Transverse colon (tissue), 4 donors: ENCODE measurements at regions not wholly inside any gene's neighbourhood (a gene's known extent, or its start where the extent isn't known, plus 50 kb on each side); places are given as distances from the start of the nearest gene placed in this dataset.

Source experiments
- DNase-seq: peaks from one replicate; pipeline ENCODE4 v3.0.0-alpha.2; 2019
- H3K27ac ChIP-seq, 4 donors: fragments of 200-600 bp; sonication (generic); 2 replicates each; pipeline ENCODE4 v1.5.1; 2016 to 2018; ENCODE audit warnings: inconsistent platforms in 4 of 4
- H3K27me3 ChIP-seq: fragments of 200-600 bp; sonication (generic); 2 replicates; pipeline ENCODE4 v1.5.1; 2017; ENCODE audit warnings: inconsistent platforms
- H3K36me3 ChIP-seq, 4 donors: fragments of 200-600 bp; sonication (generic); 2 replicates each; pipeline ENCODE4 v1.5.1; 2017 to 2019; ENCODE audit warnings: inconsistent platforms in 4 of 4
- H3K4me1 ChIP-seq, 4 donors: fragments of 200-600 bp; sonication (generic); 2 replicates each; pipeline ENCODE4 v1.5.1; 2017 to 2020; ENCODE audit warnings: inconsistent platforms in 4 of 4
- H3K4me3 ChIP-seq, 4 donors: fragments of 200-600 bp; sonication (generic); 1 replicate in 1 of 4; 2 replicates in 3 of 4; pipeline versions ENCODE4 v1.5.1 to v1.6.1; 2017 to 2019; ENCODE audit warnings: inconsistent platforms in 4 of 4
- H3K9me3 ChIP-seq, 2 donors: fragments of 200-600 bp; sonication (generic); 2 replicates each; pipeline ENCODE4 v1.5.1; 2017 to 2019; ENCODE audit warnings: inconsistent platforms in 2 of 2
- EP300 ChIP-seq: sonication (generic); formaldehyde crosslinking; IDR thresholded peaks from one replicate; pipeline ENCODE4 v1.6.1; 2017; ENCODE audit warnings: antibody characterized with exemption, low read depth
- POLR2A ChIP-seq: fragments of 450-650 bp; IDR thresholded peaks from one replicate; pipeline ENCODE4 v1.6.1; 2016; ENCODE audit warnings: antibody characterized with exemption, mild to moderate bottlenecking, moderate library complexity
- POLR2AphosphoS5 ChIP-seq, 3 donors: sonication (generic); formaldehyde crosslinking; IDR thresholded peaks; one replicate each; pipeline ENCODE4 v1.6.1; 2016; ENCODE audit warnings: antibody characterized with exemption in 3 of 3
- WGBS, 2 donors: methylation state at CpG; one replicate each; pipeline ENCODE4 v1.1.5; 2018; ENCODE audit warnings: low coverage in 1 of 2; 5-methylcytosine and 5-hydroxymethylcytosine counted together
- in situ Hi-C, 4 donors: fragments of 200-750 bp; cut with MboI; loops; one replicate each; pipeline versions ENCODE4 v1.15.0 to v1.15.1; 2017; ENCODE audit warnings: low sequenced_read_pairs in 3 of 4, low pct_ligation_motif_present in 1 of 4, low pct_unique_long_range_greater_than_20kb in 1 of 4
- intact Hi-C: fragments of 100-400 bp; cut with DNase I; formaldehyde crosslinking; loops from one replicate; pipeline ENCODE4 v1.15.1; 2023; ENCODE audit warnings: low total_unique reads
- TF ChIP-seq, protein P1 (sequence below), 5 experiments: fragments of 200-600 bp in 3 of 5; fragments of 450-650 bp in 2 of 5; sonication (generic) in 3 of 5; IDR thresholded peaks; 1 replicate in 2 of 5; 2 replicates in 3 of 5; pipeline ENCODE4 v1.5.1; 2016 to 2017; ENCODE audit warnings: antibody characterized with exemption in 5 of 5, inconsistent platforms in 3 of 5, mild to moderate bottlenecking in 2 of 5, moderate library complexity in 1 of 5

DNA sequence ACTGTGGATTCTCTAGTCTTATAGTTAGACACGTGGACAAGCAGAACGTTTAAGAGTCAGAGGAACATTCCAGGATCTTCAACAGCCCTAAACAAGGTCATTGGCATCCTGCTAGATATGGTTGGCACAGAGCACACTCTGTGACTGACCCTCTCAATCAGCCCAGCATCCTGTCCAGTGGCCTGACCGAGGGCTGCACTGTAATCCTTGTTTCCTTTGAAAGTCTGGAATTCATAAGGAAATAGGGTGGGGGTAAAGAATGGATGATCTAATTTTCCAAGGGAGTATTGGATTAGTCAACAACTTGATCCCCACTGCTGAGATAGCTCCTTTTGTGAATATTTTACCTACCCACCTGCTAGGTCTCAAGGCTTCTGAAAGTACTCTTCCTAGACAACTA, 94.5 kb upstream of the DLG1 start:
- H3K27ac ChIP-seq, result no peak overlapping the region
- WGBS, 2 donors, result 82% methylated on average over 3 of the region's 3 CpGs; no CpG with 5 or more reads in 1 of the 2 donors
- no peaks in the 10 kb centered on the region for H3K27me3 ChIP-seq
- no peak for DNase-seq
- no peaks in the 10 kb centered on the region for H3K9me3 ChIP-seq
- intact Hi-C loops (no loop called here), in situ Hi-C loops (no loop called here)
- TF ChIP-seq EP300, result no peak
- no peak for TF ChIP-seq POLR2AphosphoS5 (IDR thresholded peaks at IDR 0.05)
- no peak for TF ChIP-seq POLR2A
- TF ChIP-seq, protein P1, sequence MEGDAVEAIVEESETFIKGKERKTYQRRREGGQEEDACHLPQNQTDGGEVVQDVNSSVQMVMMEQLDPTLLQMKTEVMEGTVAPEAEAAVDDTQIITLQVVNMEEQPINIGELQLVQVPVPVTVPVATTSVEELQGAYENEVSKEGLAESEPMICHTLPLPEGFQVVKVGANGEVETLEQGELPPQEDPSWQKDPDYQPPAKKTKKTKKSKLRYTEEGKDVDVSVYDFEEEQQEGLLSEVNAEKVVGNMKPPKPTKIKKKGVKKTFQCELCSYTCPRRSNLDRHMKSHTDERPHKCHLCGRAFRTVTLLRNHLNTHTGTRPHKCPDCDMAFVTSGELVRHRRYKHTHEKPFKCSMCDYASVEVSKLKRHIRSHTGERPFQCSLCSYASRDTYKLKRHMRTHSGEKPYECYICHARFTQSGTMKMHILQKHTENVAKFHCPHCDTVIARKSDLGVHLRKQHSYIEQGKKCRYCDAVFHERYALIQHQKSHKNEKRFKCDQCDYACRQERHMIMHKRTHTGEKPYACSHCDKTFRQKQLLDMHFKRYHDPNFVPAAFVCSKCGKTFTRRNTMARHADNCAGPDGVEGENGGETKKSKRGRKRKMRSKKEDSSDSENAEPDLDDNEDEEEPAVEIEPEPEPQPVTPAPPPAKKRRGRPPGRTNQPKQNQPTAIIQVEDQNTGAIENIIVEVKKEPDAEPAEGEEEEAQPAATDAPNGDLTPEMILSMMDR (IDR thresholded peaks at IDR 0.05), result no peak
- H3K36me3 ChIP-seq, result no peaks in the 10 kb centered on the region
- no peak overlapping the region for H3K4me3 ChIP-seq
- peaks cover 0 to 4% (median 0%) of the 10 kb centered on the region in 4 donors for H3K4me1 ChIP-seq

DNA sequence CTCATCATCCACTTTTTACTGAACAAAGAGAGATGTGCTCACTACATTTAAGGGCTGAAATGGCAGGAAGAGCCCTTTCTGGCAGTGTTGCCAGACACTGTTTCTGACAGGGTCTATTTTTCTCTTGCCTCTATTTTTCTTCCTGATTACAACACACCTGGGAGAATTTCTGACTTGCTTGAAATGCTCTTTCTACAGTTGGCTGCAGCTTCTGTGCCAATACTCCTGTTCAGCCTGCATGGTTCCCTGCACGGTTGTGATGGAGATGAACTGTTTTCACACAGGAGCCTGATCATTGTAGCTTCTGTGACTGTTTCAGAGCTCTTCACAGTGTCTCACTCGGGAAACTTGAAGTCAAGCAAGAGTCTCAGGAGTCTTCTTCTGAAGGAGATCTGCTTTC, 83.0 kb upstream of the DLG1 start:
- 80 to 83% methylated on average over 2 of the region's 2 CpGs for WGBS, 2 donors
- Histone ChIP-seq H3K4me1 (no peaks in the 10 kb centered on the region), H3K27ac (no peak overlapping the region), H3K9me3 (no peaks in the 10 kb centered on the region), H3K27me3 (no peaks in the 10 kb centered on the region), H3K36me3 (no peaks in the 10 kb centered on the region), H3K4me3 (no peak overlapping the region)
- DNase-seq, result no peak
- intact Hi-C loops (no loop called here), in situ Hi-C loops (no loop called here)
- TF ChIP-seq POLR2A, result no peak
- TF ChIP-seq, protein P1 (IDR thresholded peaks at IDR 0.05), result no peak
- TF ChIP-seq POLR2AphosphoS5 (IDR thresholded peaks at IDR 0.05), result no peak
- no peak for TF ChIP-seq EP300

DNA sequence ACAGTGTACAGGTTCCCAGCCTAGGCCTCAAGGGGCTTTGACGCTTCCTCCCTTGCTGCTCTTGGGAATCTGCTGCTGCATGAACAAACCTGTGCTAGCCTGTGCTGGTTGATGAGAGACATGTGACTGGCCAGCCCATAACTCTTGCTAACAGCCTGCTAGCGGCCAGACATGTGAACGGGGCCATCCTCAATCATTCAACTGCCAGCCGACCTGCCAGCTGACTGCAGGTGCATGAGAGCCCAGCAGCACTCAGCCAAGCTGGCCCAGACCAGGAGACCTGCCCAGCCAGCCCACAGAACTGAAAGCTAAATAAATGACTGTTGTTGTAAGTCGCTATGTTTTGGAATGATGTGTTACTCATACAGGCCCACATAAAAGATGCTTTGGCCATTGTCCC, 82.4 kb upstream of the DLG1 start:
- intact Hi-C loops, result no loop called here
- no peak overlapping the region for H3K4me3 ChIP-seq
- H3K4me1 ChIP-seq, result no peaks in the 10 kb centered on the region
- no peaks in the 10 kb centered on the region for H3K9me3 ChIP-seq
- TF ChIP-seq, protein P1 (IDR thresholded peaks at IDR 0.05), result no peak
- TF ChIP-seq EP300, result no peak
- no peak for TF ChIP-seq POLR2AphosphoS5 (IDR thresholded peaks at IDR 0.05)
- TF ChIP-seq POLR2A, result no peak
- no peaks in the 10 kb centered on the region for H3K27me3 ChIP-seq
- H3K27ac ChIP-seq, result no peak overlapping the region
- DNase-seq, result no peak
- H3K36me3 ChIP-seq, result no peaks in the 10 kb centered on the region
- in situ Hi-C loops, result no loop called here
- 74 to 100% methylated on average over 2 to 5 of the region's 5 CpGs for WGBS, 2 donors

DNA sequence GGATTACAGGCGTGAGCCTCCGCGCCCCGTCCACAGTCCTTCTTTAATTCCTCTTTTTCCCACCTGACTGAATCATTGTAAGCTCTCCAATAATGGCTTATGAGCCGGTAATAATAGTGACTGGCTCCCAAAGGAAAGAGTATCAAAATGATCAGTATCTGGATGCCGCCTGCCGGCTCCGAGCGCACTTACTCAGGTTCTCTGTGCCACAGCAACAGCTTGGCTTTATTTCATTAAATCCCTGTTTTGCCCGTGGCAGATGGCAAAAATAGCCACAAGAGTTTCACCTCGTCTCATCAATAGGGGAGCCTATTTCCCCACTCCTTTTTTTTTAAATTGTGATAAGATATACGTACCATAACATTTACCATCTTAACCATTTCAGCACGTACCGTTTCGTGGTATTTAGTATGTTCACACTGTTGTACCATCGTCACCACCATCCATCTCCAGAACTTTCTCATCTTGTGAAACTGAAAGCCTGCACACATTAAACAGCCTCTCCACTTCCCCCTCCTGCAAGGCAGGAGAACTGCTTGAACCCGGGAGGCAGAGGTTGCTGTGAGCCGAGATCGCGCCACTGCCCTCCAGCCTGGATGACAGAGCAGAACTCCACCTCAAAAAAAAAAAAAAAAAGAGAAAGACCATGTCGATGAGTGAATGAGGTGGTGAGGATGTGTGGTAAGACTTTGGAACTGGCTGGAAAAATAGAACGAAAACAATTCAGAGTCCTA, 80.7 kb upstream of the DLG1 start:
- H3K27ac ChIP-seq, result peak overlapping the region in 2 of 4 donors; percentile 40 to 65
- H3K9me3 ChIP-seq, result no peaks in the 10 kb centered on the region
- no peaks in the 10 kb centered on the region for H3K36me3 ChIP-seq
- intact Hi-C loops (no loop called here), in situ Hi-C loops (no loop called here)
- TF ChIP-seq EP300 (no peak), POLR2A (no peak), POLR2AphosphoS5 (IDR thresholded peaks at IDR 0.05) (no peak)
- TF ChIP-seq, protein P1 (IDR thresholded peaks at IDR 0.05), result no peak
- DNase-seq, result no peak
- H3K4me3 ChIP-seq, result no peak overlapping the region
- WGBS, 2 donors, result 86 to 93% methylated on average over 12 to 22 of the region's 22 CpGs
- H3K27me3 ChIP-seq, result no peaks in the 10 kb centered on the region
- H3K4me1 ChIP-seq, result no peaks in the 10 kb centered on the region
